Skin of body (tissue), 1 donor: ENCODE measurements at regions not wholly inside any gene's neighbourhood (a gene's known extent, or its start where the extent isn't known, plus 50 kb on each side); places are given as distances from the start of the nearest gene placed in this dataset.

ENCODE experiments used
- DNase-seq: peaks from one replicate; lab custom pipeline; 2025; lab: John Stamatoyannopoulos, UW

GRCh38 chr15:27702581-27702980, 396.5 kb downstream of the OCA2 start:
- peak; percentile 96 for DNase-seq

- no peak for DNase-seq
Measured at GRCh38 chr15:27701956-27702355, 397.2 kb downstream of the OCA2 start.

- no peak for DNase-seq
Measured at GRCh38 chr15:27701014-27701413, 398.1 kb downstream of the OCA2 start.

GRCh38 chr15:27699699-27700098, 399.4 kb downstream of the OCA2 start:
- no peak for DNase-seq

- DNase-seq, result no peak
Measured at GRCh38 chr15:27696530-27696929, 402.6 kb downstream of the OCA2 start.

- DNase-seq, result no peak
Measured at GRCh38 chr15:27695726-27696125, 403.4 kb downstream of the OCA2 start.

- DNase-seq, result no peak
Measured at GRCh38 chr15:27694506-27695087, 404.5 kb downstream of the OCA2 start.

- DNase-seq, result no peak
Measured at GRCh38 chr15:27693280-27693679, 405.8 kb downstream of the OCA2 start.

GRCh38 chr15:27692438-27692837, 406.7 kb downstream of the OCA2 start:
- DNase-seq, result no peak

GRCh38 chr15:27690290-27690689, 408.8 kb downstream of the OCA2 start:
- no peak for DNase-seq

- DNase-seq, result no peak
Measured at GRCh38 chr15:27686971-27687370, 412.1 kb downstream of the OCA2 start.

GRCh38 chr15:27686369-27686768, 412.7 kb downstream of the OCA2 start:
- DNase-seq, result no peak

GRCh38 chr15:27685644-27686043, 413.5 kb downstream of the OCA2 start:
- DNase-seq, result no peak

GRCh38 chr15:27683121-27683520, 416.0 kb downstream of the OCA2 start:
- no peak for DNase-seq

GRCh38 chr15:27681038-27681437, 418.1 kb downstream of the OCA2 start:
- no peak for DNase-seq

GRCh38 chr15:27679731-27680471, 419.2 kb downstream of the OCA2 start:
- peak; percentile 20 for DNase-seq

- DNase-seq, result no peak
Measured at GRCh38 chr15:27679203-27679602, 419.9 kb downstream of the OCA2 start.

GRCh38 chr15:27677951-27678350, 421.2 kb downstream of the OCA2 start:
- no peak for DNase-seq

- no peak for DNase-seq
Measured at GRCh38 chr15:27676647-27677046, 422.5 kb downstream of the OCA2 start.

- no peak for DNase-seq
Measured at GRCh38 chr15:27675571-27675970, 423.5 kb downstream of the OCA2 start.

GRCh38 chr15:27674826-27675225, 424.3 kb downstream of the OCA2 start:
- no peak for DNase-seq

GRCh38 chr15:27673766-27674445, 425.2 kb downstream of the OCA2 start:
- no peak for DNase-seq

- DNase-seq, result no peak
Measured at GRCh38 chr15:27672537-27672936, 426.6 kb downstream of the OCA2 start.
